CD14-positive monocyte (primary cell): ENCODE measurements at regions not wholly inside any gene's neighbourhood (a gene's known extent, or its start where the extent isn't known, plus 50 kb on each side); places are given as distances from the start of the nearest gene placed in this dataset.
"Not testable (repeated sequence)": the region's sequence is repeated elsewhere in the genome, so short reads cannot be mapped to it uniquely, and the experiment has no call there.

ENCODE experiments used
- DNase-seq, 3 donors: peaks; one replicate each; pipeline ENCODE4 v3.0.0-alpha.2; 2011 to 2022
- H2AFZ ChIP-seq: 2 replicates; pipeline ENCODE4 v1.6.0; 2012; ENCODE audit warnings: mild to moderate bottlenecking, low read depth, low read length, inconsistent platforms; ENCODE audit not compliant: insufficient read depth, poor library complexity, severe bottlenecking
- H3K27ac ChIP-seq, 2 donors: 1 replicate in 1 of 2; 2 replicates in 1 of 2; pipeline ENCODE4 v1.5.1; 2012 to 2013; ENCODE audit warnings: low read length in 2 of 2, control low read depth in 1 of 2, inconsistent platforms in 1 of 2, low read depth in 1 of 2, mild to moderate bottlenecking in 1 of 2
- H3K27me3 ChIP-seq, 2 donors: one replicate each; pipeline versions ENCODE4 v1.6.0 to v1.6.1; 2011 to 2013; ENCODE audit warnings: low read length in 2 of 2; ENCODE audit not compliant: control insufficient read depth in 2 of 2, insufficient read depth in 2 of 2
- H3K36me3 ChIP-seq, 2 donors: replicated peaks in 1 of 2; 1 replicate in 1 of 2; 2 replicates in 1 of 2; pipeline versions ENCODE4 v1.5.1 to v1.6.1; 2012 to 2013; ENCODE audit warnings: low read length in 2 of 2, control low read depth in 1 of 2, inconsistent platforms in 1 of 2, mild to moderate bottlenecking in 1 of 2; ENCODE audit not compliant: insufficient read depth in 2 of 2, control insufficient read depth in 1 of 2
- H3K4me1 ChIP-seq, 2 donors: 1 replicate in 1 of 2; 2 replicates in 1 of 2; pipeline versions ENCODE4 v1.5.1 to v1.6.1; 2012 to 2013; ENCODE audit warnings: low read length in 2 of 2, control low read depth in 1 of 2, inconsistent platforms in 1 of 2, mild to moderate bottlenecking in 1 of 2, moderate library complexity in 1 of 2; ENCODE audit not compliant: insufficient read depth in 2 of 2, control insufficient read depth in 1 of 2
- H3K4me2 ChIP-seq: replicated peaks from 2 replicates; pipeline ENCODE3; 2012; ENCODE audit warnings: low read length, moderate library complexity, mild to moderate bottlenecking; ENCODE audit not compliant: poor library complexity, severe bottlenecking; ENCODE audit errors: extremely low read depth
- H3K4me3 ChIP-seq, 3 experiments: fragments of 200-600 bp in 1 of 3; sonication (generic) in 1 of 3; replicated peaks in 1 of 3; 1 replicate in 2 of 3; 2 replicates in 1 of 3; pipeline ENCODE4 v1.5.1; 2011 to 2013; ENCODE audit warnings: low read length in 3 of 3, mild to moderate bottlenecking in 3 of 3, control low read depth in 2 of 3, low read depth in 2 of 3, inconsistent platforms in 1 of 3, moderate library complexity in 1 of 3
- H3K79me2 ChIP-seq: 2 replicates; pipeline ENCODE4 v1.6.0; 2012; ENCODE audit warnings: mild to moderate bottlenecking, control low read depth, inconsistent platforms, low read length, moderate library complexity; ENCODE audit not compliant: insufficient read depth
- H3K9ac ChIP-seq: 2 replicates; pipeline ENCODE4 v1.6.0; 2017; ENCODE audit warnings: low read length, mild to moderate bottlenecking; ENCODE audit not compliant: insufficient read depth, poor library complexity, severe bottlenecking
- H3K9me3 ChIP-seq, 2 donors: replicated peaks in 1 of 2; 1 replicate in 1 of 2; 2 replicates in 1 of 2; pipeline versions ENCODE4 v1.5.1 to v1.6.1; 2012 to 2013; ENCODE audit warnings: low read length in 2 of 2, control low read depth in 1 of 2; ENCODE audit not compliant: control insufficient read depth in 1 of 2, insufficient read depth in 1 of 2
- H4K20me1 ChIP-seq: 2 replicates; pipeline ENCODE4 v1.6.0; 2012; ENCODE audit warnings: mild to moderate bottlenecking, low read length, control low read depth, moderate library complexity; ENCODE audit not compliant: insufficient read depth
- H3K27ac Mint-ChIP-seq, 7 donors: one replicate each; pipeline ENCODE4 v1.8.0; 2020; ENCODE audit warnings: mild to moderate bottlenecking in 7 of 7, mixed read lengths in 7 of 7, moderate library complexity in 6 of 7, inconsistent platforms in 2 of 7
- H3K27me3 Mint-ChIP-seq, 3 donors: one replicate each; pipeline ENCODE4 v1.8.0; 2021 to 2022; ENCODE audit warnings: low read depth in 3 of 3, mild to moderate bottlenecking in 3 of 3, mixed read lengths in 3 of 3, moderate library complexity in 3 of 3, inconsistent platforms in 1 of 3
- H3K36me3 Mint-ChIP-seq, 2 donors: one replicate each; pipeline ENCODE4 v1.8.0; 2020; ENCODE audit warnings: mixed read lengths in 2 of 2, inconsistent platforms in 1 of 2, mild to moderate bottlenecking in 1 of 2
- H3K4me1 Mint-ChIP-seq: one replicate; pipeline ENCODE4 v1.8.0; 2020; ENCODE audit warnings: mild to moderate bottlenecking, mixed read lengths
- H3K4me3 Mint-ChIP-seq, 2 donors: one replicate each; pipeline ENCODE4 v1.8.0; 2020; ENCODE audit warnings: mild to moderate bottlenecking in 2 of 2, mixed read lengths in 2 of 2, moderate library complexity in 1 of 2
- H3K9me3 Mint-ChIP-seq, 7 donors: one replicate each; pipeline ENCODE4 v1.8.0; 2020 to 2022; ENCODE audit warnings: mixed read lengths in 7 of 7, mild to moderate bottlenecking in 6 of 7, moderate library complexity in 6 of 7, inconsistent platforms in 2 of 7
- CTCF ChIP-seq: fragments of 200-600 bp; IDR thresholded peaks from one replicate; pipeline ENCODE4 v1.8.0; 2022; ENCODE audit warnings: antibody characterized with exemption, mild to moderate bottlenecking
- WGBS: methylation state at CpG from one replicate; pipeline ENCODE4 v1.1.5; 2013; ENCODE audit warnings: missing lambda C conversion rate; ENCODE audit not compliant: insufficient coverage; 5-methylcytosine and 5-hydroxymethylcytosine counted together
- intact Hi-C, 2 donors: fragments of 100-400 bp; cut with micrococcal nuclease; formaldehyde crosslinking; loops; one replicate each; pipeline versions ENCODE4 v1.15.0 to v1.15.1; 2023

GRCh38 chr1:115153966-115154557 is 64.8 kb upstream of the TSPAN2 start:
- no peak overlapping the region for H3K27ac Mint-ChIP-seq
- H3K4me2 ChIP-seq: no peak overlapping the region
- TF ChIP-seq CTCF: no peak
- H4K20me1 ChIP-seq: no peaks in the 10 kb centered on the region
- H3K9ac ChIP-seq: no peak overlapping the region
- no peak overlapping the region for H2AFZ ChIP-seq
- no peaks in the 10 kb centered on the region for H3K79me2 ChIP-seq
- H3K9me3 Mint-ChIP-seq: peaks cover 0 to 6% (median 2%) of the 10 kb centered on the region in 7 donors
- H3K4me3 Mint-ChIP-seq: no peak overlapping the region
- H3K4me1 ChIP-seq: no peaks in the 10 kb centered on the region
- H3K27me3 ChIP-seq: no peaks in the 10 kb centered on the region
- 100% methylated on average over 3 of the region's 5 CpGs for WGBS
- no peak overlapping the region for H3K4me3 ChIP-seq
- H3K9me3 ChIP-seq: no peaks in the 10 kb centered on the region
- no peak for DNase-seq
- H3K36me3 Mint-ChIP-seq: no peaks in the 10 kb centered on the region
- peaks cover 0 to 4% (median 0%) of the 10 kb centered on the region in 3 donors for H3K27me3 Mint-ChIP-seq
- no peaks in the 10 kb centered on the region for H3K4me1 Mint-ChIP-seq
- H3K27ac ChIP-seq: no peak overlapping the region
- no peaks in the 10 kb centered on the region for H3K36me3 ChIP-seq
- intact Hi-C loops: no loop called here

- H3K36me3 ChIP-seq, H3K4me1 Mint-ChIP-seq, intact Hi-C loops, H3K36me3 Mint-ChIP-seq, H3K4me2 ChIP-seq, H2AFZ ChIP-seq, H3K9me3 ChIP-seq, H3K9ac ChIP-seq, H3K27ac ChIP-seq, DNase-seq, H3K79me2 ChIP-seq, H3K4me1 ChIP-seq, H3K4me3 ChIP-seq, H3K27ac Mint-ChIP-seq, H4K20me1 ChIP-seq: not testable (repeated sequence)
- no CpG with 5 or more reads among the region's 22 CpGs for WGBS
- Mint-ChIP-seq H3K4me3 (peak overlapping the region in 1 of 2 donors; percentile 52), H3K27me3 (peaks cover 10 to 26% (median 16%) of the 10 kb centered on the region in 3 donors), H3K9me3 (peaks cover 0 to 11% (median 4%) of the 10 kb centered on the region in 7 donors)
- H3K27me3 ChIP-seq: peaks cover 7 to 10% of the 10 kb centered on the region in 2 donors
Measured at GRCh38 chr1:115147928-115148327, 58.6 kb upstream of the TSPAN2 start.
